Astrocyte (in vitro differentiated cells and primary cell): ENCODE measurements at regions not wholly inside any gene's neighbourhood (a gene's known extent, or its start where the extent isn't known, plus 50 kb on each side); places are given as distances from the start of the nearest gene placed in this dataset.

ENCODE experiments used
- DNase-seq: peaks from one replicate; pipeline ENCODE4 v3.0.0-alpha.2; 2010; ENCODE audit warnings: low read depth
- FAIRE-seq: peaks from 2 replicates; lab custom pipeline; 2011; peaks lifted over from hg19 to GRCh38; lab: Jason Lieb, UNC
- H2AFZ ChIP-seq: 2 replicates; pipeline ENCODE4 v1.6.0; 2012; ENCODE audit warnings: low read depth, low read length, inconsistent platforms
- H3K27ac ChIP-seq: 2 replicates; pipeline ENCODE4 v1.5.1; 2011; ENCODE audit warnings: low read depth, low read length, inconsistent platforms
- H3K27me3 ChIP-seq: 2 replicates; pipeline ENCODE4 v1.6.0; 2011; ENCODE audit warnings: low read length, inconsistent platforms; ENCODE audit not compliant: insufficient read depth
- H3K36me3 ChIP-seq: 2 replicates; pipeline ENCODE4 v1.5.1; 2011; ENCODE audit warnings: low read length, inconsistent platforms; ENCODE audit not compliant: insufficient read depth
- H3K4me1 ChIP-seq: 2 replicates; pipeline ENCODE4 v1.5.1; 2011; ENCODE audit warnings: low read length, inconsistent platforms; ENCODE audit not compliant: insufficient read depth
- H3K4me2 ChIP-seq: 2 replicates; pipeline ENCODE4 v1.6.0; 2012; ENCODE audit warnings: low read length, inconsistent platforms
- H3K4me3 ChIP-seq: 2 replicates; pipeline ENCODE4 v1.5.1; 2011; ENCODE audit warnings: low read depth, mild to moderate bottlenecking, low read length, inconsistent platforms; ENCODE audit not compliant: insufficient read depth
- H3K79me2 ChIP-seq: 2 replicates; pipeline ENCODE4 v1.6.0; 2012; ENCODE audit warnings: mild to moderate bottlenecking, low read length, inconsistent platforms; ENCODE audit not compliant: insufficient read depth
- H3K9ac ChIP-seq: 2 replicates; pipeline ENCODE4 v1.6.0; 2012; ENCODE audit warnings: mild to moderate bottlenecking, low read length, inconsistent platforms
- H3K9me3 ChIP-seq: 2 replicates; pipeline ENCODE4 v1.5.1; 2012; ENCODE audit warnings: low read depth, mild to moderate bottlenecking, low read length, inconsistent platforms; ENCODE audit not compliant: insufficient read depth
- H4K20me1 ChIP-seq: 2 replicates; pipeline ENCODE4 v1.6.0; 2012; ENCODE audit warnings: low read length, inconsistent platforms; ENCODE audit not compliant: insufficient read depth
- H3K27ac Mint-ChIP-seq: one replicate; pipeline ENCODE4 v1.8.0; 2021; ENCODE audit warnings: mild to moderate bottlenecking, mixed read lengths; ENCODE audit not compliant: unreplicated experiment
- H3K27me3 Mint-ChIP-seq: one replicate; pipeline ENCODE4 v1.8.0; 2021; ENCODE audit warnings: low read depth, mixed read lengths; ENCODE audit not compliant: unreplicated experiment
- H3K36me3 Mint-ChIP-seq: one replicate; pipeline ENCODE4 v1.8.0; 2021; ENCODE audit warnings: low read depth, mixed read lengths; ENCODE audit not compliant: unreplicated experiment
- H3K4me1 Mint-ChIP-seq: one replicate; pipeline ENCODE4 v1.8.0; 2021; ENCODE audit warnings: low read depth, mixed read lengths; ENCODE audit not compliant: unreplicated experiment
- H3K4me3 Mint-ChIP-seq: one replicate; pipeline ENCODE4 v1.8.0; 2021; ENCODE audit warnings: mild to moderate bottlenecking, moderate library complexity, mixed read lengths; ENCODE audit not compliant: unreplicated experiment
- H3K9me3 Mint-ChIP-seq: one replicate; pipeline ENCODE4 v1.8.0; 2021; ENCODE audit warnings: mild to moderate bottlenecking, mixed read lengths; ENCODE audit not compliant: unreplicated experiment
- EZH2 ChIP-seq: IDR thresholded peaks from 2 replicates; pipeline ENCODE4 v1.6.1; 2012; ENCODE audit warnings: mild to moderate bottlenecking, low read length, inconsistent platforms; ENCODE audit not compliant: insufficient read depth
- TF ChIP-seq, protein P1 (sequence below): IDR thresholded peaks from 2 replicates; pipeline ENCODE4 v1.5.1; 2011; ENCODE audit warnings: low read depth, mild to moderate bottlenecking, inconsistent platforms, low read length, moderate library complexity; ENCODE audit not compliant: insufficient read depth

DNA sequence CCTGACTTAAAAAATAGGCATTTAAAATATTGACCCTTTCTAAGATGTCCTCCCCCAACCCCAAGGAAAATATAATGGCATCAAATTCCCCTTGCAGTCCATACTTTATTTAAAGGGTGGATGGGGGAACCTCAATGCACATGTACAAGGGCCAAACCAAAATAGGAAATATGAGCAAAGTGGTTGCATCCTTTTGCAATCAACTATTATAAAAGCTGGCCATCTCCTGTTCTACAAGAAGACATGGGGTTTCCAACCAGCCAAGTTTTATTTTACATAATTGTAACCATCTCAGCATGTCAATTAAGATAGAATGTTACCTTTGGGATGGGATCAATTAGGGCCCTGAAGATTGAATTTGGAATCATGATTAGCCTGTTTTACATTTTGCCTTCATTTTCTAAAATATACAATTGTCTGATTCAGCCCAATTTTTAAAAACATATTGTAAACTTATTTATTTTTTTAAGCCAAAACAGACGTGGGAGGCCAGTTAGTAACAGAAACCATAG, 146.7 kb upstream of the NFIA start:
- Mint-ChIP-seq H3K27ac (no peak overlapping the region), H3K4me1 (no peaks in the 10 kb centered on the region)

DNA sequence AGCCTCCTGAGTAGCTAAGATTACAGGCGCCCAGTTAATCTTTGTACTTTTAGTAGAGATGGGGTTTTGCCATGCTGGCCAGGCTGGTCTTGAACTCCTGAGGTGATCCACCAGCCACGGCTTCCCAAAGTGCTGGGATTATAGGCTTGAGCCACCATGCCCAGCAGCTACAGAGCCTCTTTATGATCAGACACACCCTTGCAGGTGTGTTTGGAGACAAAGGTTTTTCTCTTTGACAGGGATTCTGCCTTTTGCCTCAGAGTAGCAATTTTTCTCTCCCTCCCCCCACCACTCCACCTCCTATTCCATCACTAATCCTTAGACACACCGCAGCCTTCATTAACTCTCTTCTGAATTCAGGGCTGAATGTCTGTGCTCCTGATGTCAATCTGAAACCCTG, 152.2 kb upstream of the NFIA start:
- H3K27me3 Mint-ChIP-seq: peaks cover 10% of the 10 kb centered on the region
- no peak for FAIRE-seq

More for the DNA sequence above, 146.7 kb upstream of the NFIA start:
- Mint-ChIP-seq H3K36me3 (no peaks in the 10 kb centered on the region), H3K9me3 (no peaks in the 10 kb centered on the region), H3K4me3 (no peak overlapping the region), H3K27me3 (peaks cover 4% of the 10 kb centered on the region)
- Histone ChIP-seq H3K27ac (no peak overlapping the region), H4K20me1 (no peaks in the 10 kb centered on the region), H3K4me2 (no peak overlapping the region), H3K36me3 (no peaks in the 10 kb centered on the region), H3K79me2 (no peaks in the 10 kb centered on the region), H3K27me3 (peaks cover 3% of the 10 kb centered on the region), H3K4me3 (no peak overlapping the region), H3K9ac (no peak overlapping the region), H3K4me1 (no peaks in the 10 kb centered on the region), H3K9me3 (no peaks in the 10 kb centered on the region), H2AFZ (no peak overlapping the region)
- no peak for DNase-seq
- no peak for TF ChIP-seq EZH2
- TF ChIP-seq, protein P1, sequence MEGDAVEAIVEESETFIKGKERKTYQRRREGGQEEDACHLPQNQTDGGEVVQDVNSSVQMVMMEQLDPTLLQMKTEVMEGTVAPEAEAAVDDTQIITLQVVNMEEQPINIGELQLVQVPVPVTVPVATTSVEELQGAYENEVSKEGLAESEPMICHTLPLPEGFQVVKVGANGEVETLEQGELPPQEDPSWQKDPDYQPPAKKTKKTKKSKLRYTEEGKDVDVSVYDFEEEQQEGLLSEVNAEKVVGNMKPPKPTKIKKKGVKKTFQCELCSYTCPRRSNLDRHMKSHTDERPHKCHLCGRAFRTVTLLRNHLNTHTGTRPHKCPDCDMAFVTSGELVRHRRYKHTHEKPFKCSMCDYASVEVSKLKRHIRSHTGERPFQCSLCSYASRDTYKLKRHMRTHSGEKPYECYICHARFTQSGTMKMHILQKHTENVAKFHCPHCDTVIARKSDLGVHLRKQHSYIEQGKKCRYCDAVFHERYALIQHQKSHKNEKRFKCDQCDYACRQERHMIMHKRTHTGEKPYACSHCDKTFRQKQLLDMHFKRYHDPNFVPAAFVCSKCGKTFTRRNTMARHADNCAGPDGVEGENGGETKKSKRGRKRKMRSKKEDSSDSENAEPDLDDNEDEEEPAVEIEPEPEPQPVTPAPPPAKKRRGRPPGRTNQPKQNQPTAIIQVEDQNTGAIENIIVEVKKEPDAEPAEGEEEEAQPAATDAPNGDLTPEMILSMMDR: no peak
- no peak for FAIRE-seq

More for the DNA sequence above, 152.2 kb upstream of the NFIA start:
- no peaks in the 10 kb centered on the region for H3K27me3 ChIP-seq
- H3K79me2 ChIP-seq: no peaks in the 10 kb centered on the region
- H3K27ac Mint-ChIP-seq: no peak overlapping the region
- no peaks in the 10 kb centered on the region for H3K9me3 Mint-ChIP-seq
- no peaks in the 10 kb centered on the region for H3K36me3 Mint-ChIP-seq
- H3K27ac ChIP-seq: no peak overlapping the region
- TF ChIP-seq, protein P1: no peak
- TF ChIP-seq EZH2: no peak
- DNase-seq: no peak
- H3K4me2 ChIP-seq: no peak overlapping the region
- no peaks in the 10 kb centered on the region for H4K20me1 ChIP-seq
- H3K4me1 Mint-ChIP-seq: no peaks in the 10 kb centered on the region
- no peaks in the 10 kb centered on the region for H3K9me3 ChIP-seq
- no peaks in the 10 kb centered on the region for H3K4me1 ChIP-seq
- no peak overlapping the region for H3K4me3 ChIP-seq
- no peak overlapping the region for H3K4me3 Mint-ChIP-seq
- H3K9ac ChIP-seq: no peak overlapping the region
- H3K36me3 ChIP-seq: no peaks in the 10 kb centered on the region
- no peak overlapping the region for H2AFZ ChIP-seq
